ENCODE measurements at regions not wholly inside any gene's neighbourhood (a gene's known extent, or its start where the extent isn't known, plus 50 kb on each side); places are given as distances from the start of the nearest gene placed in this dataset.
"Not testable (repeated sequence)": the region's sequence is repeated elsewhere in the genome, so short reads cannot be mapped to it uniquely, and the experiment has no call there.

DNA sequence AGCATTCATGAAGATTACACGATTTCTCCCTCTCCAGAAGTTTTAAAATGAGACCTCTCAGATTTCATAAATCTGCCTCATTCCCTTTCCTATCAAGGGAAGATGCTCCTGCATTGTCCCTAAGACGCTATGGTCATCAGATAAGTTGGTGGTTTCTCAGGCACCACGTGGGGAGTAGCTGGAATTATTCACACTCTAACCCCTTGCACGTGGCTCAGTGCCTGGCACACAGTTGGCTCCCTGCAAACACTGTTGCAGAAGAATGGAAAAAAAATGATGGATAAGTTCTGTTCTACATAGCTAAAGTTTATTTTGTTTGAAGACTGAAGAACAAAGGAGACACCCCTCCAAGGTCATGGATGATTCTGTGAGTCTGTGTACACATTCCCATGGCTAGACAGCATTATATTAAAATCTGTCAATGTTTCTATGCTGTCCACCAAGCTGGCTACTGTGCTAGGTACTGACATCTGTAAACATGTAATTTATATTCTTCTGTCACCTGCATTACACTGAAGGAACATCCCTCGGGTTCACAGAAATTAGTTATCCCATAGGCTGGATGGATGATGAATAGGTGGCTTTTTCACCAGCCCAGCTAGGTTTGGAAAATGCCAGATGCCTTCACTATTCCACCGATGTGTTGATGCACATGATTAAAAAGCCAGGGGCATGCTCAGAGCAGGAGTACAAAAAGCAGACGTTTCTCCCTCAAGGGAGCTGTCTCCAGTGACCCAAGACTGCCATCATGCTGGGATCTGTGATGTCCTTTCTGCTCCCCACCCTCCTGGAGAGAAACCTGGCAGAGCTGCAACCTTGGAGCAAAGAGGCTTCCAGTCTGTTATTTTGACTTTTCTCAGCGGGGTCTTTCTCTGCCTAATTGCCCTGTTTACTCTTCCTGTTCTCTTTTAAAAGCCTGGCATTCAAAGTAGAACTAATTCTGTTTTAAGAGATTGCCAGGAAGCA is 610.5 kb downstream of the UTRN start:
- DNase-seq = no peak

DNA sequence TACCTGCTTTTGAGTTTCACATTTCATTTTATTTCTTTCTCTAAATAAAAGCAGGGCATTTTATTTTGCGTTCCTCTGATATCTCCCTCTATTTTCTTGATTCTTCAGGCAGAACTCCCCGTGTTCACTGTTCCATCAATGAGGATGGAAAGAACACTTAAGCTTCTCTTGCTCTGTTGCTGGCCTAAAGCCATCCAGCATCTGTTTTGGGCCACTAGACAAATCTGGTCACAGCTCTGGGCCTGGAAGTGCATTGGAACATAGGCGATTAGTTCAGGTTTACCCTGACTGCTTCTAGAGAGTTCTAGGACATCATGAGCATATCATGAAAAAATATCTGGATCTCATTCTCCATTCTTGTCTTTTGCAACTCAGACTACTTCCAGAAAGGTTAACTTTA is 611.2 kb downstream of the UTRN start:
- no peak for DNase-seq

DNA sequence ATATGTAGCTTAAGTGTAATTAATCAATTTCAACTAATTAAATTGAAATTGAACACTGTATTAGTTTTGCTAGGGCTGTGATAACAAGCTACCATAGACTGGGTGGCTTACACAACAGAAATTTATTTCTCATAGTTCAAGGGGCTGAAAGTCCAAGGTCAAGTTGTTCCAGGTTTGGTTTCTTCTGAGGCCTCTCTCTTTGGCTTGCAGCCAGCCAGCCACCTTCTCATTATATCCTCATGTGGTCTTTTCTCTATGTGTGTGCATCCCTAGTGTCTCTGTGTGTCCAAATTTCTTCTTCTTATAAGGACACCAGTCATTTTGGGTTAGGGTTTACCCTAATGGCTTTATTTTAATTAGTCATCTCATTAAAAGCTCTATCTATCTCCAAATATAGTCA is 611.7 kb downstream of the UTRN start:
- no peak for DNase-seq

DNA sequence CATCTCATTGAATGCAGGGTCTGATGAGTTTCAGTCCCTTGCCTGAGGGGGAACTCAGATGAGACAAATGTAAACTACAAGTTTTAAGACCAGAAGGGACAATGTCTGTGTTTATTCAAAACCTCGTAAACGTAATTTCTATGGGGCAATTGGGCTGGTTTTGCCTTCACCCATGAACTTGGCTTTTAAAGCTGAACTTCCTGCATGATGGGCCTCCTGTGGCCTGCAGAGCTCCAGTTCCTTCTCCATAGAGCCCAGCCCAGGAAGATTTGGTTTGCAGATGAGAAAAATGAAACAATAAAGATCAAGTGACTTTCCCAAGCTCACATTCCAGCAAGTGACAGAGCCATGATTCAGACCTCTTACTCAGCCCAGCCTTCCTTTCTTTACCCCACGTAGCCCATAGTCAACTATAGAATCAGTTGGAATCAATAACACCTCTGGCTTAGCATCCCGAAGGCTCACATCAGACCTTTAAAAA is 612.3 kb downstream of the UTRN start:
- DNase-seq = peak; percentile 97

DNA sequence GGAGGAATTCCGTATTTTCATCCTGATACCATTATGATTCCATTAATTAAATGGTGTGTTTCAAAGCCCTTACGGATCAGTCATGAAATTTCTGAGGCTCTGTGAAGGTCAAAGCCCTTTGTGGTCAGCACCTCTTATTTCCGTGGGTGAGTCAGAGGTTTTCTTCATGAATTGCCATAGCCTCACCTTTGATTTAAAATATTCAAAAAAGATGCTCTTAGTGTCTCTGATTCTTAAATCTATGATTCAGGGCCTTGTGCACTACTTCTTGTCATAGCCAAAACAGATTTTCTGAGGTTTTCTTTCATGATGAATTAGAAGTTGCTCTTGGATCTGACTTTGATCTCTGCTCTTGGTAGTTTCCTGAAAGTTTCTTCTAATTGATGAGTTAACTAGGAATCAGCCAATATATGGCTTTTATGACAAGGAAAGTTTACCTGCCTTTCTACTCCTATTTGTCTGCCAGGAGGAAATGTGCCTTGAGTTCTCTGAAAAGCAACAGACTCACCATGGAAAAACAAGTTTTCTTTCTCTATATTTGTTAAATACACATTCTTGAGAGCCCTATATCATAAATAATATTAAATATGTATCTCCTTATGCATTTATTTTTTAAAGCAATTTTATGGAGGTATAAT is 613.0 kb downstream of the UTRN start:
- peak; percentile 45 for DNase-seq

DNA sequence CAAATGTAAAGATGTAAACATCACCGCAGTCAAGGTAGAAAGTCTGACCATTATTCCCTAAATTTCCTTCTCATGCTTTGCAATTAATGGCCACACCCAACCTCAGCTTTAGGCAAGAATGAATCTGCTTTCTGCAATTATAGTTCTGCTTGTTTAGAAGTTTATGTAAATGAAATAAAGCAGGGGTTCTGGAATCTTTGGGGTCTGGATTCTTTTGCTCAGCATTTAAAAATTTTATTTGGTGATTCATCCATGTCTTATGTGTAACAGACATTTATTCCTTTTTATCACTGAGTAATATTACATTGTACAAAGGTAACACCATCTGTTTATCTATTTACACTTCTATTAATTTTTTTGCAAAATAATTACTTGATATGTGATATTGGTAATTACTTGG is 613.6 kb downstream of the UTRN start:
- DNase-seq = peak; percentile 17

DNA sequence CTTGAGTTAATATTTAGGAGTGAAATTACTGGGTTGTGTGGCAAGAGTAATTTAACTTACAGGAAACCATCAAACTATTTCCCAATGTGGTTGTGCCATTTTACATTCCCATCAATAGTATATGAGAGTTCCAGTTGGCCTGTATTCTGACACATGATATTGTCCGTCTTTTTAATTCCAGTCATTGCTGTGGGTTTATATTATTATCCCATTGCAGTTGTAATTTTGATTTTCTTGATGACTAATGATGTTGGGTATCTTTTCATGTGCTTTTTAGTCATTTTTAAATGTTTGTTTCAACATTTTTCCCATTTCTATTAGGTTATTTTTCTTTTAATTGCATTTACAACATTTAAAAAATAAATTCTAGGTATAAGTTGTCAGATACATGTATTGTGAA is 614.0 kb downstream of the UTRN start:
- peak; percentile 91 for DNase-seq

DNA sequence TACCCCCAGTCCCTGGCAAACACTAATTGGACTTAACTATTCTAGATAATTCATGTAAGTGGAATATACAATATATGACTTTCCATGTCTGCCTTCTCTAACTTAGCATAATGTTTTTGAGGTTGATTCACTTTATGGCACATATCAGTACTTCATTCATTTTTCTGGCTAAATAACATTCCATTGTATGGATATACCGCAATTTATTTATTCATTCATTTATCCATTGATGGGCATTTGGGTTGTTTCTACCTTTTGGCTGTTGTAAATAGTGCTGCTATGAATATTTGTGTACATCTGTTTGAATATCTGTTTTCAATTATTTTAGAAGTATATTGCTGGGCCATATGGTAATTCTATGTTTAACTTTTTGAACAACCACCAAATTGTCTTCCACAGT is 616.3 kb downstream of the UTRN start:
- no peak for DNase-seq

DNA sequence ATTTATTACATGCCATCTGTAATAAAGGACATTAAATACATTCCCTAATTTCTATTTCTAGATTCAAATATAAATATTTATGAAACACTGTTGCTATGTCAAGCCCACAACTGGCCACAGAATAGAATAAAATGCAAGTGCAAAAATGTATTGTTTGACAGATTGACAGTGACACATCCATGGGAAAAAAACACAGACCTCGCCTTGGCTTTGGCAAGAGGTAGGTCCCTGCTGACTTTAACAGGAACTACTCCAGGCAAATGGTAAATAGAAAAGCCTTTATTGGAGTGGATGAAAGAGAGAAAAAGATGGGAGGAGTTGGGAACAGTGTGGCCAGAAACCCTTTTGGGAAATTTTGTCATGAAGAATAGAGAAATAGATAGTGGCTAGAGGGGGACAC is 622.9 kb downstream of the UTRN start:
- DNase-seq = peak; percentile 19

DNA sequence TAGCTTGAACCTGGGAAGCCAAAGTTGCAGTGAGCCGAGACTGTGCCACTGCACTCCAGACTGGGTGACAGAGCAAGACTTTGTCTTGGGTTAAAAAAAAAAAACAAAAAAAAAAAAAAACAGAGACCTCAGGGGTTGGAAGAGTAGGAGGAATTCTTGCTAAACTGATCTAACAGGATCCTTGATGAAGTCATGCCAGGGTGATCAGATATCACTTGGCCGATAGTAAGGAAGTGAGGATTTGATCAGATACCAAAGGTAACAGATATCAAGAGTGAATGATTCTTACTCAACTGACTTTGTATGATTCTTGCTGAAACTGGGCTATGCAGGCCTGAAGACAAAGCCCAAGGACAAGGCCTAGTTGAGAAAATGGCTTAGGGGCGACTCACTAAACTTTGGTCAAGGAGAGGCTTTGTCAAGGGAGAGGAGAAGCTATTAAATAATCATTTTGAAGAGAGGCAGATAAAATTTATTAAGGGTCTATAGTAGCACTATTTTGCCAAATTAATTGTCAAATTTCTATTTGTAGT is 624.7 kb downstream of the UTRN start:
- peak; percentile 53 for DNase-seq

DNA sequence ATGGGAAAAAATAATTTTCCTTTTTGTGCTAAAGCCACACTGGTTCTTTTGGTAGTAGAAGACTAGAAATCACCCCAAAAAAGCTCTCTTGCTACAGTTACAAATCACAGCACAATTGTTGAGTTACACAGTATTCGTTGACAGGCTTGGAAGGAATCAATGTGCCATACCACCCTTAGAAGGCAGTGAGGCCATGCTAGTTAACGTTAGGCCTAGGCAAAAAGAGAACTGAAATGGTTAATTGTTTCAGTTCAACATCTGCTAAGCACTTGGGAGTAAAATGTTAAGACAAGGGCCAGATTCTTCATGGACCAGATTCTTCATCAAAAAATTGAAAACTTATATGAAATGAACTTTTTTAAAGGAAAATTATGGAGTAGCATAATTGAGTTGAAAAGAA is 626.2 kb downstream of the UTRN start:
- DNase-seq = no peak

DNA sequence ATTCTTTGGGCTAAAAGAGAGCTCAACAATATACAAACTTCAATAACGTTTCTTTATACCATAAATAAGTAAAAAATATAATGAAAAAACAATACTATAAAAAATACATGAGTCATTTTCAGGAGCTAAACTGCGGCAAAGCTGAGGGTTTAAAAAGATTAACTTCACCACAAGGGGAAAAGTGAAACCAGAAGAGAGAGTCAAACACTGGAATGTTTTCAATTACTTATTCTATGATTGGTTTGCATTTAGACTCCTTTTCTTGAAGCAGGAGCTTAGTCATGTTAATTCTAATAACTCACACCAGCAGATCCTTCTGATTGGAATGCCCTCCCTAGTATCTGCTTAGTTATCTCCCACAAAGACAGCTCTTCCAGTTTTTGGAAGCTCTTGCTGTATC is 627.3 kb downstream of the UTRN start:
- peak; percentile 91 for DNase-seq

DNA sequence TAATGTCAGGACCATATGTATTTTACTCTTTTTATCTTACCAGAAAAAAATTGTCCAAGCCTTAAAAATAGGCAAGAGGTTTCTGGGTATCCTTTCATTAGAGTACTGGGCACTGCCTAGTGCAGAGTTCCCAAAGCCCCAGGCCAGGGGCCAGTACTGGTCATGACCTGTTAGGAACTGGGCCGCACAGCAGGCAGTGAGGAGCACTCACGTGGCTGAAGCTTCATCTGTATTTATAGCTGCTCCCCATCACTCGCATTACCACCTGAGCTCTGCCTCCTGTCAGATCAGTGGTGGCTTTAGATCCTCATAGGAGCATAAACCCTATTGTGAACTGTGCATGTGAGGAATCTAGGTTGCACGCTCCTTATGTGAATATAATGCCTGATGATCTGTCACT is 632.9 kb downstream of the UTRN start:
- DNase-seq = no peak

DNA sequence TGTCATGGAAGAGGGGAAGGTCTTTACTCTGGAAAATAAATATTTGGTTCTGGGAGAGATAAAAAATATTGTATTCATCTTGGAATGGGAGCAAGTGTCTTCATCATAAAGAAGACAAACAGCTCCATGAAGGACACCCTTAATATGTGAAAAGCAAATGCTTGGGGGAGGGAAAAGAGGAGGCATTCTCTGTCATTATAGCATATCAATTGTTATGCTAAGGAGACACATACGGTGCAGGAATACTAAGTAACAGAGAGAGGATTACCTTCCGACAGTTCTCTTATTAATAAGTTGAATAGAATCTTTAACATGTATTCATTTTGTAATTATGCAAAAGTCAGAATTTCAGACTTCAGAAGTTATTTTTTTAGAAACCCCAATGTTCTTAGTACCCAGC is 634.4 kb downstream of the UTRN start:
- DNase-seq = no peak

DNA sequence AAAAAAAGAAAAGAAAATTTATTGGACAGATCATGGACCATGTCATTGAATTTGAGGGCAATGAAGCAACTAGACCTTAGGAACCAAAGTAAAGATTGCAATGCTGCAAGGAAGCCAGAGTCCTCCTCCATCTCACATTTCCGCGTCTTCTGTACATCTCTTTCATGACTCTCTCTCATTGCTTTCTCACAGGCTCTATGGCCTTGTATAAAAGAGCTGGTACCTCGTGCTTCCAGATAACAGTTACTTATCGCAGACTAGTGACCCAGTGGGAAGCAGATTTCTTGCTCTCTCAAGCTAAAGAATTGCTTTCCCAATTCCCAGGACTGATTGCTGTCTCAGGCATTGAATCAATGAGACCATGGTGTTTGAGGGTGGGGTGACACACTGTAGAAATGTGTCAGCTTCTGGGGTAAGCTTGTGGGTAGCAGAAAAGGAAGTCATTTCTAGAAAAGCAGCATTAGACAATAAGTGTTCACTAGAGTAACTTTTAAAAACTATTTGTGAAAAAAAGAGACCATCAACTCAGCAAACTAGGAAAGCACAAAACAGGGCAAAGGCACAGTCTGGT is 635.3 kb downstream of the UTRN start:
- no peak for DNase-seq

DNA sequence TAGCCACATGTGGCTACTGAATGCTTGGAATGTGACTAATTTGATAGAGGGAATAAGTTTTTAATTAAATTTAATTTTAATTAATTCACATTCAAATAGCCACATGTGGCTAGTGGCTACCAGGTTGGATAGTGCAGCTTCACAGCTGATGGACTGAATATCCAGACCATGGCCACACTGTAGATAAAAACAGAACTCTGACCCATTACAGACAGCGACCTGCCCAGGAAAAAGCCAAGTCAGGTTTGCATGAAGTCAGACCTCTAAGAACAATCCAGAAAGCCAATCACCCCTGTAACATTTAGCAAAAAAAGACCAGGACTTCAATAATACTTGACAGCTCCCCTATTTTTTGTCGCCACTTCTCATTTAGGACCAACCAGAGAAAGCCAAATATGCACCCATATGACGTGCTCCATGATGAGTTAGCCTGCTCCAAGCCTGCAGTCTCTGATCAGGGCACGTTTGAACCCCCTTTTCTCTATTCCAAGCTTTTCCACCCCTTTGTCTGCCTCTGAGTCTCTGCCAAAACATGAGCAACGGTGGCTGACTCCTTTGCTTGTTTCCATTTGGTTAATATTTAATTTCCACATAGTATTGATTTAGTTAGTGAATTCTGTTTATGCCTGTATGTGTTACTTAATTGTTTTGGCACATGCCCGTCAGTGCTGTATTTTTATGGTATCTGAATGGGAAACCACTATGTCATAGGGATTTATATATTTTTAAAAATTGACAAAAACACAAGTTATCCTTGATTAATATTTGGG is 636.3 kb downstream of the UTRN start:
- no peak for DNase-seq

DNA sequence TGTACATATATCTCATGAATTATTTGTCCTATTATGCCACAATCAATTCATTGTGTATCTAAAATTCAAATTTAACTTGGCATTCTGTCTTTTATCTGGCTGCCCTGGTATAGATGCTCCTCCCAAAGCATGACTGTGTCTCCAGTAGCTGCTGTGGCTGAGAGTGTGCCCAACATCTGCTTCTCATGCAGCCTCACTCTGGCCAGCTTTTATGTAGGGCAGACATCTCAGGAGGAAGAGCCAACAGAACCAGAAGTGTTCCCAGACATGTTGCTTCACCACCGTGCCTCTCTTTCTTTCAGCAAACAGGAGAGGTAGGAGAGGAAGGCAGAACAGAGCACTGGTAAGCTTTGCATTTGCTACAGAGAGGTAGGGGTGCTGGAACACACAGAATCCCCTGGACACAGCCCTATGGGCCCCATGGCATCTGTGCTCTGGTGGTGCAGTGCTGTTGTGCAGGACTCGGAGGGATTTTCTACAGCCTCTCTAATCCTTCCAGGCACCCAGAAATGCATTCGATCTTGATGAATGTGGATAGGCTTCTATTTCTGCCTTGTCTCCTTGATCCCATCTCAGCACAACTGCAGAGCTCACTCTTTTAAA is 637.1 kb downstream of the UTRN start:
- peak; percentile 16 for DNase-seq

DNA sequence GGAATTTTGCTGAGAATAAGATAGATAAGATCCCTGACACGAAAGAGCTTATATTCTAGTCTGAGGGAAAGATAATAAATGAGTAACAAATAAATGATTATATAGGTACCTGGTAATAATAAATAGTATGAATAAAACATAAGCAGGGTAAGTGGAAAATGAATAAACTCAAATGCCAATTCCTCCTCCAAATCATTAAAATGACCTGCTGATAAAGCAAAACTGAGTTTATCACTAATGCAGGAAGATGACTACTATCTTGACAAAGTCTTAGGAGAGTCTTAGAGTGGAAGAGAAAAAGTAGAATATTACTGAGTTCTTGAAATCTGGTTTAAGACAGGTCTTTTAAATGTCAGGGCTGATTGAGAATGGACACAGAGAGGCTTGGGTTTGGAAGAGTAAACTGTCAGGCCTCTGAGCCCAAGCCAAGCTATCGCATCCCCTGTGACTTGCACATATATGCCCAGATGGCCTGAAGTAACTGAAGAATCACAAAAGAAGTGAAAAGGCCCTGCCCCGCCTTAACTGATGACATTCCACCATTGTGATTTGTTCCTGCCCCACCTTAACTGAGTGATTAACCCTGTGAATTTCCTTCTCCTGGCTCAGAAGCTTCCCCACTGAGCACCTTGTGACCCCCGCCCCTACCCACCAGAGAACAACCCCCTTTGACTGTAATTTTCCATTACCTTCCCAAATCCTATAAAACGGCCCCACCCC is 637.8 kb downstream of the UTRN start:
- not testable (repeated sequence) for DNase-seq

DNA sequence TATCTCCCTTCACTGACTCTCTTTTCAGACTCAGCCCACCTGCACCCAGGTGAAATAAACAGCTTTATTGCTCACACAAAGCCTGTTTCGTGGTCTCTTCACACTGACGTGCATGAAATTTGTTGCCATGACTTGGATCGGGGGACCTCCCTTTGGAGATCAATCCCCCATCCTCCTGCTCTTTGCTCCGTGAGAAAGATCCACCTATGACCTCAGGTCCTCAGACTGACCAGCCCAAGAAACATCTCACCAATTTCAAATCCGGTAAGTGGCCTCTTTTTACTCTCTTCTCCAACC is 638.3 kb downstream of the UTRN start:
- not testable (repeated sequence) for DNase-seq

DNA sequence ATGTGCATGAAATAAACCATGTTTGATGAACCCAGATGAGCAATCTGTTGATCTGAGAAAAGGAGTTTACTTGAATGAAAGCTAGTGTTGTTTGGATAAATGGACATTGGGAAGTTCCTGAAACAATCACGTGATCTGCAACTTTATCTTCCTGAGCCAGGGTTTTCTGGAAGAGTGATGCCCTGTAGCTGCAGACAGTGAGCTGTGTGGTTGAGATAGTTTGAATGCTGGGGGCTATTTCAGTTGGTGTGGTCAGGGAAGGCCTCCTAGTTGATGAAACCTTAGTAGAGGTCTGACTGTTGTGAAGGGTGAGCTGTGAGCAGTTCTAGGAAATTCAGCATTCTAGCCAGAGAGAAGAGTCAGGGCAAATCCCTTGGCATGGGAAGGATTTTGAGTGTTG is 643.7 kb downstream of the UTRN start:
- no peak for DNase-seq

DNA sequence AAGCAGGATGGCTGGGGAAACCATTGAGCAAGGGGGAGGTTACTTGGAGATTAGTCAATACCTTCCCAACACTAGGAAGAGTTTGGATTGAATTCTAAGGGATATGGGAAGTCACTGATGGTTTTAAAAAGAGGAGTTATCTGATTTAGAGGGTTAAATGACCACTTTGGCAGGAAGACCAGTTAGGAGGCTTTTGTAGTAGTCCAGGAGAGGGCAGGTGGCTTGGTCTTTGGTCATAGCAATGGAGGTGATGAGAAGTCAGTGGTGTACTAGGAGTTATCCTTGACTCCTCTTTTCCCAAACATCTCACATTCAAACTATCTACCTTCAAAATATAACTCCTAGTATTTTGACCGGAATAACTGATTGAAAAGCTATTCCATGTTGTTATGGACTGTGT is 644.1 kb downstream of the UTRN start:
- DNase-seq = no peak

Data from fibroblast of skin of back (primary cell).